Suprapubic skin (tissue), 4 donors: ENCODE measurements at regions not wholly inside any gene's neighbourhood (a gene's known extent, or its start where the extent isn't known, plus 50 kb on each side); places are given as distances from the start of the nearest gene placed in this dataset.
"Not testable (repeated sequence)": the region's sequence is repeated elsewhere in the genome, so short reads cannot be mapped to it uniquely, and the experiment has no call there.

Experiments used
- DNase-seq, 2 donors: peaks; one replicate each; pipeline ENCODE4 v3.0.0-alpha.2; 2019; ENCODE audit warnings: low spot score in 2 of 2
- H3K27ac ChIP-seq: fragments of 200-600 bp; sonication (generic); one replicate; pipeline ENCODE4 v1.5.1; 2019
- H3K27me3 ChIP-seq: fragments of 200-600 bp; sonication (generic); one replicate; pipeline ENCODE4 v1.5.1; 2019
- H3K36me3 ChIP-seq: fragments of 200-600 bp; sonication (generic); one replicate; pipeline ENCODE4 v1.5.1; 2019
- H3K4me1 ChIP-seq: fragments of 200-600 bp; sonication (generic); one replicate; pipeline ENCODE4 v1.5.1; 2019
- H3K4me3 ChIP-seq: fragments of 200-600 bp; sonication (generic); one replicate; pipeline ENCODE4 v1.5.1; 2019; ENCODE audit warnings: mild to moderate bottlenecking
- H3K9me3 ChIP-seq: fragments of 200-600 bp; sonication (generic); one replicate; pipeline ENCODE4 v1.5.1; 2019
- CTCF ChIP-seq, 2 donors: fragments of 200-600 bp in 1 of 2; fragments of 450-650 bp in 1 of 2; sonication (generic) in 1 of 2; IDR thresholded peaks; one replicate each; pipeline ENCODE4 v1.5.1; 2016 to 2019; ENCODE audit warnings: antibody characterized with exemption in 2 of 2, mild to moderate bottlenecking in 1 of 2, moderate library complexity in 1 of 2
- EP300 ChIP-seq: sonication (generic); formaldehyde crosslinking; IDR thresholded peaks from one replicate; pipeline ENCODE4 v1.6.1; 2017; ENCODE audit warnings: antibody characterized with exemption
- POLR2A ChIP-seq, 2 donors: fragments of 450-650 bp; IDR thresholded peaks; one replicate each; pipeline ENCODE4 v1.6.1; 2017; ENCODE audit warnings: antibody characterized with exemption in 2 of 2, mild to moderate bottlenecking in 2 of 2, moderate library complexity in 2 of 2
- POLR2AphosphoS5 ChIP-seq, 3 donors: sonication (generic); formaldehyde crosslinking; IDR thresholded peaks; one replicate each; pipeline ENCODE4 v1.6.1; 2017; ENCODE audit warnings: antibody characterized with exemption in 3 of 3
- WGBS: methylation state at CpG from one replicate; pipeline ENCODE4 v1.1.5; 2018; 5-methylcytosine and 5-hydroxymethylcytosine counted together

GRCh38 chr3:197397838-197398237, 99.4 kb upstream of the DLG1 start:
- Histone ChIP-seq H3K4me1 (peaks cover 15% of the 10 kb centered on the region), H3K27ac (peak overlapping the region; percentile 30), H3K27me3 (no peaks in the 10 kb centered on the region), H3K4me3 (no peak overlapping the region), H3K36me3 (no peaks in the 10 kb centered on the region), H3K9me3 (no peaks in the 10 kb centered on the region)
- no peak for DNase-seq
- 49% methylated on average over 9 of the region's 9 CpGs for WGBS
- TF ChIP-seq POLR2A (IDR thresholded peaks at IDR 0.05) (no peak), CTCF (IDR thresholded peaks at IDR 0.05) (no peak), EP300 (no peak), POLR2AphosphoS5 (IDR thresholded peaks at IDR 0.05) (no peak)

GRCh38 chr3:197394464-197395321, 96.3 kb upstream of the DLG1 start:
- H3K27ac ChIP-seq = peak overlapping the region; percentile 89
- H3K27me3 ChIP-seq = peaks cover 6% of the 10 kb centered on the region
- peaks cover 15% of the 10 kb centered on the region for H3K4me1 ChIP-seq
- TF ChIP-seq POLR2AphosphoS5 (IDR thresholded peaks at IDR 0.05) = no peak
- TF ChIP-seq EP300 = no peak
- TF ChIP-seq POLR2A (IDR thresholded peaks at IDR 0.05) = no peak
- TF ChIP-seq CTCF (IDR thresholded peaks at IDR 0.05) = no peak
- no peaks in the 10 kb centered on the region for H3K36me3 ChIP-seq
- 45% methylated on average over 25 of the region's 25 CpGs for WGBS
- no peak overlapping the region for H3K4me3 ChIP-seq
- H3K9me3 ChIP-seq = no peaks in the 10 kb centered on the region
- no peak for DNase-seq

- DNase-seq, H3K36me3 ChIP-seq, H3K27me3 ChIP-seq, H3K9me3 ChIP-seq, H3K4me3 ChIP-seq: not testable (repeated sequence)
- peaks cover 15% of the 10 kb centered on the region for H3K4me1 ChIP-seq
- WGBS = 76% methylated on average over 8 of the region's 8 CpGs
- H3K27ac ChIP-seq = peak overlapping the region; percentile 89
Observed at GRCh38 chr3:197394126-197394463, 95.7 kb upstream of the DLG1 start.

GRCh38 chr3:197393711-197394110, 95.3 kb upstream of the DLG1 start:
- WGBS = 85% methylated on average over 4 of the region's 4 CpGs
- H3K4me3 ChIP-seq = no peak overlapping the region
- TF ChIP-seq POLR2A (IDR thresholded peaks at IDR 0.05) = no peak
- peak overlapping the region; percentile 89 for H3K27ac ChIP-seq
- DNase-seq = no peak
- peaks cover 15% of the 10 kb centered on the region for H3K4me1 ChIP-seq
- no peaks in the 10 kb centered on the region for H3K36me3 ChIP-seq
- H3K27me3 ChIP-seq = peaks cover 7% of the 10 kb centered on the region
- no peaks in the 10 kb centered on the region for H3K9me3 ChIP-seq

- no peak for DNase-seq
- WGBS = 78% methylated on average over 3 of the region's 3 CpGs
Observed at GRCh38 chr3:197392961-197393360, 94.5 kb upstream of the DLG1 start.

GRCh38 chr3:197381371-197381770, 83.0 kb upstream of the DLG1 start:
- WGBS = 71% methylated on average over 2 of the region's 2 CpGs
- Histone ChIP-seq H3K27ac (no peak overlapping the region), H3K4me3 (no peak overlapping the region), H3K4me1 (peaks cover 12% of the 10 kb centered on the region), H3K27me3 (no peaks in the 10 kb centered on the region), H3K36me3 (no peaks in the 10 kb centered on the region), H3K9me3 (no peaks in the 10 kb centered on the region)
- TF ChIP-seq POLR2A (IDR thresholded peaks at IDR 0.05) (no peak), POLR2AphosphoS5 (IDR thresholded peaks at IDR 0.05) (no peak), EP300 (no peak), CTCF (IDR thresholded peaks at IDR 0.05) (no peak)
- DNase-seq = no peak

More at GRCh38 chr3:197392961-197393360, 94.5 kb upstream of the DLG1 start:
- TF ChIP-seq EP300 (no peak), POLR2A (IDR thresholded peaks at IDR 0.05) (no peak), CTCF (IDR thresholded peaks at IDR 0.05) (no peak), POLR2AphosphoS5 (IDR thresholded peaks at IDR 0.05) (no peak)
- no peak overlapping the region for H3K27ac ChIP-seq
- peaks cover 7% of the 10 kb centered on the region for H3K27me3 ChIP-seq
- H3K4me1 ChIP-seq = peaks cover 15% of the 10 kb centered on the region
- no peak overlapping the region for H3K4me3 ChIP-seq
- no peaks in the 10 kb centered on the region for H3K9me3 ChIP-seq
- H3K36me3 ChIP-seq = no peaks in the 10 kb centered on the region
